A549 (cell line): ENCODE measurements at regions not wholly inside any gene's neighbourhood (a gene's known extent, or its start where the extent isn't known, plus 50 kb on each side); places are given as distances from the start of the nearest gene placed in this dataset.

ENCODE experiments used
- ATAC-seq, 2 experiments: fragments of 200-7000 bp in 1 of 2; fragments of >200 bp in 1 of 2; cut with Nextera tagmentation in 1 of 2; cut with Tn5 transposase in 1 of 2; 3 replicates each; pipeline versions ENCODE4 v1.8.0 to v1.9.1; 2018 to 2020; ENCODE audit warnings: mild to moderate bottlenecking in 1 of 2, moderate library complexity in 1 of 2
- CTCF ChIA-PET: fragments of 300-600 bp; sonication (Branson Sonifier 250); formaldehyde crosslinking; extraction: SDS; loops from one replicate; lab custom pipeline; 2021; ENCODE audit warnings: antibody characterized with exemption, inconsistent platforms; lab: Yijun Ruan, JAX
- POLR2A ChIA-PET: fragments of 350-600 bp; formaldehyde crosslinking; extraction: SDS; loops from one replicate; lab custom pipeline; 2021; ENCODE audit warnings: antibody characterized with exemption, inconsistent platforms; lab: Yijun Ruan, JAX
- DNase-seq, 2 experiments: peaks; one replicate each; pipeline versions ENCODE4 v3.0.0 to v3.0.0-alpha.2; 2011 to 2016; ENCODE audit warnings: low read depth in 1 of 2, low spot score in 1 of 2
- FAIRE-seq: peaks from 2 replicates; lab custom pipeline; 2011; peaks lifted over from hg19 to GRCh38; lab: Jason Lieb, UNC
- H3K27ac ChIP-seq, 2 experiments: fragments of >200 bp; sonication (Bioruptor Twin); formaldehyde crosslinking; 3 replicates each; pipeline ENCODE4 v1.5.1; 2016 to 2017
- H3K4me1 ChIP-seq: fragments of >200 bp; sonication (Bioruptor Twin); formaldehyde crosslinking; 3 replicates; pipeline ENCODE4 v1.6.1; 2016
- H3K4me2 ChIP-seq: fragments of >200 bp; sonication (Bioruptor Twin); formaldehyde crosslinking; 3 replicates; pipeline ENCODE4 v1.6.1; 2016
- H3K4me3 ChIP-seq: fragments of >200 bp; sonication (Bioruptor Twin); formaldehyde crosslinking; 3 replicates; pipeline ENCODE4 v1.5.1; 2016
- H3K9me3 ChIP-seq: fragments of >200 bp; sonication (Bioruptor Twin); formaldehyde crosslinking; 3 replicates; pipeline ENCODE4 v1.6.1; 2016
- BHLHE40 ChIP-seq: IDR thresholded peaks from 2 replicates; pipeline ENCODE4 v1.6.1; 2012; ENCODE audit warnings: low read depth, low read length, inconsistent platforms
- CBX8 ChIP-seq: fragments of 200-600 bp; sonication (generic); IDR thresholded peaks from 2 replicates; pipeline ENCODE4 v1.6.1; 2016
- CHD2 ChIP-seq: fragments of 150-350 bp; IDR thresholded peaks from 2 replicates; pipeline ENCODE4 v1.6.1; 2014; ENCODE audit warnings: low read length; ENCODE audit not compliant: partially characterized antibody
- EHF ChIP-seq: fragments of 250-450 bp; sonication (Bioruptor Pico); IDR thresholded peaks from 2 replicates; pipeline ENCODE4 v1.5.0; 2020; ENCODE audit warnings: mild to moderate bottlenecking
- EP300 ChIP-seq, 2 experiments: fragments of >200 bp; sonication (Bioruptor Twin); formaldehyde crosslinking; IDR thresholded peaks; 2 replicates in 1 of 2; 3 replicates in 1 of 2; pipeline ENCODE4 v1.6.1; 2016 to 2017
- FOSB ChIP-seq: fragments of 250-450 bp; sonication (Bioruptor Pico); IDR thresholded peaks from 2 replicates; pipeline ENCODE4 v1.5.0; 2020; ENCODE audit warnings: mild to moderate bottlenecking, moderate library complexity
- FOSL2 ChIP-seq, 2 experiments: fragments of 450-650 bp in 1 of 2; fragments of >200 bp in 1 of 2; sonication (Bioruptor Twin) in 1 of 2; formaldehyde crosslinking; IDR thresholded peaks; 2 replicates each; pipeline versions ENCODE4 v1.5.0 to v1.6.1; 2016 to 2020; ENCODE audit warnings: mild to moderate bottlenecking in 1 of 2, moderate library complexity in 1 of 2
- HDAC2 ChIP-seq: fragments of 200-600 bp; sonication (generic); IDR thresholded peaks from 2 replicates; pipeline ENCODE4 v1.6.1; 2016
- HEYL ChIP-seq: fragments of 250-450 bp; sonication (Bioruptor Pico); IDR thresholded peaks from 2 replicates; pipeline ENCODE4 v1.8.0; 2021; ENCODE audit warnings: mild to moderate bottlenecking, moderate library complexity
- HOXB13 ChIP-seq: fragments of 250-450 bp; sonication (Bioruptor Pico); IDR thresholded peaks from 2 replicates; pipeline ENCODE4 v1.5.0; 2020; ENCODE audit warnings: low read depth, mild to moderate bottlenecking, moderate library complexity
- JUN ChIP-seq, 2 experiments: fragments of >200 bp; sonication (Bioruptor Twin); formaldehyde crosslinking; IDR thresholded peaks; 2 replicates in 1 of 2; 3 replicates in 1 of 2; pipeline ENCODE4 v1.6.1; 2016 to 2017
- JUNB ChIP-seq: fragments of >200 bp; sonication (Bioruptor Twin); formaldehyde crosslinking; IDR thresholded peaks from 2 replicates; pipeline ENCODE4 v1.6.1; 2016
- KDM1A ChIP-seq: fragments of 200-600 bp; sonication (generic); IDR thresholded peaks from 2 replicates; pipeline ENCODE4 v1.6.1; 2016; ENCODE audit warnings: low read depth, mild to moderate bottlenecking
- KDM5A ChIP-seq: fragments of 200-600 bp; sonication (generic); IDR thresholded peaks from 2 replicates; pipeline ENCODE4 v1.6.1; 2016; ENCODE audit warnings: antibody characterized with exemption, mild to moderate bottlenecking
- MAFK ChIP-seq: fragments of 450-650 bp; IDR thresholded peaks from 2 replicates; pipeline ENCODE4 v1.6.1; 2014; ENCODE audit not compliant: partially characterized antibody
- MAZ ChIP-seq: fragments of 150-350 bp; IDR thresholded peaks from 2 replicates; pipeline ENCODE4 v1.6.1; 2014; ENCODE audit warnings: antibody characterized with exemption, low read depth, low read length, borderline replicate concordance
- MYC ChIP-seq: IDR thresholded peaks from 2 replicates; pipeline ENCODE4 v1.6.1; 2012; ENCODE audit warnings: mild to moderate bottlenecking, inconsistent platforms, low read length, improper control_type of control experiment, borderline replicate concordance
- NPAS2 ChIP-seq: fragments of 250-450 bp; sonication (Bioruptor Pico); IDR thresholded peaks from 2 replicates; pipeline ENCODE4 v1.8.0; 2022; ENCODE audit warnings: mild to moderate bottlenecking, moderate library complexity, borderline replicate concordance
- POLR2A ChIP-seq: IDR thresholded peaks from 2 replicates; pipeline ENCODE4 v1.6.1; 2012; ENCODE audit warnings: mild to moderate bottlenecking, low read length
- POLR2AphosphoS2 ChIP-seq: conservative IDR thresholded peaks from 2 replicates; pipeline ENCODE4 v1.6.1; 2012; ENCODE audit warnings: low read length, improper control_type of control experiment, inconsistent platforms
- RAD21 ChIP-seq, 2 experiments: fragments of >200 bp in 1 of 2; sonication (Bioruptor Twin) in 1 of 2; formaldehyde crosslinking in 1 of 2; IDR thresholded peaks in 1 of 2; conservative IDR thresholded peaks in 1 of 2; 2 replicates in 1 of 2; 3 replicates in 1 of 2; pipeline ENCODE4 v1.6.1; 2012 to 2018; ENCODE audit warnings: inconsistent platforms in 1 of 2
- RCOR1 ChIP-seq: fragments of 150-350 bp; IDR thresholded peaks from 2 replicates; pipeline ENCODE4 v1.6.1; 2014; ENCODE audit warnings: antibody characterized with exemption, low read length, low read depth
- RNF2 ChIP-seq: fragments of 200-600 bp; sonication (generic); IDR thresholded peaks from 2 replicates; pipeline ENCODE4 v1.6.1; 2016; ENCODE audit warnings: low read depth, mild to moderate bottlenecking, antibody characterized with exemption, moderate library complexity, borderline replicate concordance
- TP53 ChIP-seq: fragments of 250-450 bp; sonication (Bioruptor Pico); IDR thresholded peaks from 2 replicates; pipeline ENCODE4 v1.5.0; 2021; ENCODE audit warnings: mild to moderate bottlenecking, moderate library complexity
- ZC3H11A ChIP-seq: fragments of 450-650 bp; IDR thresholded peaks from 2 replicates; pipeline ENCODE4 v1.6.1; 2014; ENCODE audit warnings: antibody characterized with exemption, mild to moderate bottlenecking
- WGBS: methylation state at CpG from one replicate; pipeline ENCODE4 v1.1.6; 2017; ENCODE audit errors: missing lambda C conversion rate; 5-methylcytosine and 5-hydroxymethylcytosine counted together
- TF ChIP-seq, protein P1 (sequence below): fragments of 450-650 bp; IDR thresholded peaks from 2 replicates; pipeline ENCODE4 v1.6.1; 2014; ENCODE audit warnings: antibody characterized with exemption
- TF ChIP-seq, protein P2 (sequence below): IDR thresholded peaks from 2 replicates; pipeline ENCODE4 v1.6.1; 2012
- TF ChIP-seq, protein P3 (sequence below): fragments of 200-600 bp; sonication (generic); IDR thresholded peaks from 2 replicates; pipeline ENCODE4 v1.6.1; 2016; ENCODE audit warnings: antibody characterized with exemption, mild to moderate bottlenecking, moderate library complexity

DNA sequence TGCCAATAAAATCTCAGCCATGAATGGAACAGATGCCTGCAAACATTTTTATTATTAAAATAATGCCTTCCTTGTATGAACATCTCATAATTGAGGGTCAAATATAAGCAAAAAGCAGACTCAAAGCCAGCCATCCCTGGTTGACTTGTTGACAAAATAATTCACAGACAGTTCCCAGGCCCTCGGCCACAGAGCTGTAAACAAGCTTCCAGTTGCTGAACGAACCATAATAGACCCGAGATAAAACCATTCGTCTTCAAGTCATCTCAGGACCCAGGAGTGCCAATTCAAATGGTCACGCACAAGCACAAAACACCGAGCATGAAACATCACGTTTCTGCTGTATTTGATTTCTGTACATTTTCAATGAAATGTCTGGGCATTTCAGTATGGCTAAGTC, 113.3 kb upstream of the CDYL start:
- POLR2A ChIA-PET = no interaction called here
- Histone ChIP-seq H3K9me3 (no peaks in the 10 kb centered on the region), H3K4me3 (no peak overlapping the region), H3K4me2 (no peak overlapping the region), H3K27ac (no peak overlapping the region), H3K4me1 (peaks cover 7% of the 10 kb centered on the region; the same call in 2 of the 3 replicates)
- TF ChIP-seq FOSB (no peak), POLR2AphosphoS2 (no peak), RNF2 (no peak), TP53 (CRISPR knock-in tag) (no peak)
- CTCF ChIA-PET = no interaction called here
- FAIRE-seq (no peak), DNase-seq (no peak), ATAC-seq (no peak)
- WGBS = 85% methylated on average over 7 of the region's 7 CpGs

DNA sequence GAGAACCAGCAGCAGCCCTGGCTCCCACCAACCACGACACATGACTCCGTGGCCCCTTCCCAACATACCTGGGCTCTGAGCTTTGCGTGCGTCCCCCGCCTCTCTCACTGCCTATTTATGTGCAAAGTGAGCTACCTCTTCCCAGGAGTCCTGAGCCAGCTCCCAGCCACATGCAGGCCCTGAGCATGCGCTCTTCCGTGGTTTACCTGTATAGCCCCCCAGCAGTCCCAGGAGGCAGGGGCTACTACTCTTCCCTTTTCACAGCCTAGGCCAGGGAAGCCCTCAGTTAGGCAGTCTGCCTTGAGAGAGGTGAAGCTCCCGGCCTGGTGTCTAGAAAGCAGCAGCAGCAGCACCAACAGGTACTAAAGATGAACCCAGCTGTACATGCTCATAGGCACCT, 114.8 kb upstream of the CDYL start:
- ChIA-PET POLR2A (no interaction called here), CTCF (no interaction called here)
- Histone ChIP-seq H3K4me1 (peaks cover 7% of the 10 kb centered on the region; the same call in 2 of the 3 replicates), H3K4me2 (no peak overlapping the region), H3K4me3 (no peak overlapping the region), H3K9me3 (no peaks in the 10 kb centered on the region), H3K27ac (no peak overlapping the region)
- 100% methylated on average over 8 of the region's 8 CpGs for WGBS
- ATAC-seq = no peak
- FAIRE-seq = no peak
- no peak for TF ChIP-seq BHLHE40
- no peak for TF ChIP-seq HEYL
- TF ChIP-seq, protein P1, sequence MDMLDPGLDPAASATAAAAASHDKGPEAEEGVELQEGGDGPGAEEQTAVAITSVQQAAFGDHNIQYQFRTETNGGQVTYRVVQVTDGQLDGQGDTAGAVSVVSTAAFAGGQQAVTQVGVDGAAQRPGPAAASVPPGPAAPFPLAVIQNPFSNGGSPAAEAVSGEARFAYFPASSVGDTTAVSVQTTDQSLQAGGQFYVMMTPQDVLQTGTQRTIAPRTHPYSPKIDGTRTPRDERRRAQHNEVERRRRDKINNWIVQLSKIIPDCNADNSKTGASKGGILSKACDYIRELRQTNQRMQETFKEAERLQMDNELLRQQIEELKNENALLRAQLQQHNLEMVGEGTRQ = no peak
- no peak for TF ChIP-seq KDM1A
- no peak for TF ChIP-seq CHD2
- no peak for TF ChIP-seq POLR2A
- TF ChIP-seq RCOR1 = no peak
- TF ChIP-seq TP53 (CRISPR knock-in tag) = no peak
- TF ChIP-seq, protein P2, sequence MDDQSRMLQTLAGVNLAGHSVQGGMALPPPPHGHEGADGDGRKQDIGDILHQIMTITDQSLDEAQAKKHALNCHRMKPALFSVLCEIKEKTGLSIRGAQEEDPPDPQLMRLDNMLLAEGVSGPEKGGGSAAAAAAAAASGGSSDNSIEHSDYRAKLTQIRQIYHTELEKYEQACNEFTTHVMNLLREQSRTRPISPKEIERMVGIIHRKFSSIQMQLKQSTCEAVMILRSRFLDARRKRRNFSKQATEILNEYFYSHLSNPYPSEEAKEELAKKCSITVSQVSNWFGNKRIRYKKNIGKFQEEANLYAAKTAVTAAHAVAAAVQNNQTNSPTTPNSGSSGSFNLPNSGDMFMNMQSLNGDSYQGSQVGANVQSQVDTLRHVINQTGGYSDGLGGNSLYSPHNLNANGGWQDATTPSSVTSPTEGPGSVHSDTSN = no peak
- no peak for TF ChIP-seq HDAC2
- no peak for TF ChIP-seq EP300 (IDR thresholded peaks at IDR 0.05)
- TF ChIP-seq, protein P3, sequence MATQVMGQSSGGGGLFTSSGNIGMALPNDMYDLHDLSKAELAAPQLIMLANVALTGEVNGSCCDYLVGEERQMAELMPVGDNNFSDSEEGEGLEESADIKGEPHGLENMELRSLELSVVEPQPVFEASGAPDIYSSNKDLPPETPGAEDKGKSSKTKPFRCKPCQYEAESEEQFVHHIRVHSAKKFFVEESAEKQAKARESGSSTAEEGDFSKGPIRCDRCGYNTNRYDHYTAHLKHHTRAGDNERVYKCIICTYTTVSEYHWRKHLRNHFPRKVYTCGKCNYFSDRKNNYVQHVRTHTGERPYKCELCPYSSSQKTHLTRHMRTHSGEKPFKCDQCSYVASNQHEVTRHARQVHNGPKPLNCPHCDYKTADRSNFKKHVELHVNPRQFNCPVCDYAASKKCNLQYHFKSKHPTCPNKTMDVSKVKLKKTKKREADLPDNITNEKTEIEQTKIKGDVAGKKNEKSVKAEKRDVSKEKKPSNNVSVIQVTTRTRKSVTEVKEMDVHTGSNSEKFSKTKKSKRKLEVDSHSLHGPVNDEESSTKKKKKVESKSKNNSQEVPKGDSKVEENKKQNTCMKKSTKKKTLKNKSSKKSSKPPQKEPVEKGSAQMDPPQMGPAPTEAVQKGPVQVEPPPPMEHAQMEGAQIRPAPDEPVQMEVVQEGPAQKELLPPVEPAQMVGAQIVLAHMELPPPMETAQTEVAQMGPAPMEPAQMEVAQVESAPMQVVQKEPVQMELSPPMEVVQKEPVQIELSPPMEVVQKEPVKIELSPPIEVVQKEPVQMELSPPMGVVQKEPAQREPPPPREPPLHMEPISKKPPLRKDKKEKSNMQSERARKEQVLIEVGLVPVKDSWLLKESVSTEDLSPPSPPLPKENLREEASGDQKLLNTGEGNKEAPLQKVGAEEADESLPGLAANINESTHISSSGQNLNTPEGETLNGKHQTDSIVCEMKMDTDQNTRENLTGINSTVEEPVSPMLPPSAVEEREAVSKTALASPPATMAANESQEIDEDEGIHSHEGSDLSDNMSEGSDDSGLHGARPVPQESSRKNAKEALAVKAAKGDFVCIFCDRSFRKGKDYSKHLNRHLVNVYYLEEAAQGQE = no peak
- no peak for DNase-seq

DNA sequence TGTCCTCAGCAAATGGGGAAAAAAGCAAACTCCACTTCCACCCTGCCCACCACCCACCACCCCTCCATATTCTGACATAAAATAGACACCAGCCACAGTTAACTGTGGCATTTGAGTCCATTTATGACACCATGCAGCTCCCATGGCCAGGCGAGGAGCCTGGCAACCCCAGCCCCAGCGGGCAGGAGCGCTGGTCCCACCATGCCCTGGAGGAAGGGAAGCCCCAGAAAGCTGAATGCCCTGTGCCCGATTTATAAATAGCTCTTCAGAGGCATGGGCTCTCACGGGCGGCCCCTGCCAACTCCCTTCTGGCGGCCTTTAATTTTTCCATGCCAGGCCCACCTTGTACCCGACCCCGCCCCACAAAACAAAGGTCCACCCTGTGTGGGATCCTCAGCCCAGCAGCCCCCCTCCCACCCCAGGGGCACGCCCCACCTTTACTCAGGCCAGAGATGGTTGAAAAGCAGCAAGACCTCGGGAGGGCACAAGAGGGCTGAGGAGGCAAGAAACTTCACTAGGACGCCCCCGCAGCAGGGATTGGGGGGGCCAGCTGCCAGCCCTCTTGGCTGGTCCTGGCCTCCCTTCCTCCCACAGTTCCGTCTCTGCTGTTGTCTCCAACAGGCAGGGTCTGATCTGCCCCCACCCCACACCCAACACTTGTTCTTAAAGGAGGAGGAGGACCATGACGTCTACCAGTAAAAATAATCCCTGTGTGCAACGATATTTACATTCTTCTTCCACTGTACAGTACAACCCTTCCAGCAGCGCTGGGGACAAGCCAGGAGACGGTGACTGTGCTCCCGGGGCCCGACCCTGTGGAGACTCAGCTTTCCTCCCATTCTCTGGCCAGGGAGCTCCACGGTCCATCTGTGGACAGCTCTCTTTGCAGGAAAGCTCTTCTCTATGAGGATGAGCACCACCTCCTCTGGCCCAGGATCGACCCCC, 115.6 kb upstream of the CDYL start:
- WGBS = 72% methylated on average over 11 of the region's 22 CpGs
- H3K4me1 ChIP-seq = peaks cover 3% of the 10 kb centered on the region; the same call in 2 of the 3 replicates
- H3K27ac ChIP-seq = no peak overlapping the region
- no peaks in the 10 kb centered on the region for H3K9me3 ChIP-seq
- no peak overlapping the region for H3K4me3 ChIP-seq
- ChIA-PET POLR2A (no interaction called here), CTCF (no interaction called here)
- ATAC-seq (no peak), FAIRE-seq (no peak), DNase-seq (no peak)
- no peak overlapping the region for H3K4me2 ChIP-seq
- no peak for TF ChIP-seq RNF2
- TF ChIP-seq KDM5A = no peak
- no peak for TF ChIP-seq EHF (CRISPR knock-in tag)
- TF ChIP-seq MAZ = no peak
- no peak for TF ChIP-seq ZC3H11A
- no peak for TF ChIP-seq HOXB13 (CRISPR knock-in tag)
- TF ChIP-seq JUNB = no peak
- no peak for TF ChIP-seq NPAS2 (CRISPR knock-in tag)
- no peak for TF ChIP-seq MYC
- TF ChIP-seq CBX8 = no peak
- TF ChIP-seq JUN (IDR thresholded peaks at IDR 0.05) = no peak
- TF ChIP-seq RAD21 (conservative IDR thresholded peaks at IDR 0.05 in 1 of 2, IDR thresholded peaks at IDR 0.05 in 1 of 2) = no peak
- no peak for TF ChIP-seq FOSL2 (IDR thresholded peaks at IDR 0.05)
- TF ChIP-seq FOSL2 (CRISPR knock-in tag; IDR thresholded peaks at IDR 0.05) = no peak
- TF ChIP-seq MAFK = no peak
- TF ChIP-seq, protein P1 = no peak
